Body of pancreas (tissue), 4 donors: ENCODE measurements at regions not wholly inside any gene's neighbourhood (a gene's known extent, or its start where the extent isn't known, plus 50 kb on each side); places are given as distances from the start of the nearest gene placed in this dataset.

Experiments used
- CTCF ChIP-seq, 7 experiments: fragments of 450-650 bp in 4 of 7; fragments of 200-600 bp in 3 of 7; sonication (generic) in 3 of 7; IDR thresholded peaks; one replicate each; pipeline ENCODE4 v1.5.1; 2016 to 2019; ENCODE audit warnings: antibody characterized with exemption in 7 of 7
- POLR2A ChIP-seq, 3 donors: fragments of 450-650 bp; IDR thresholded peaks; one replicate each; pipeline ENCODE4 v1.6.1; 2016; ENCODE audit warnings: antibody characterized with exemption in 3 of 3, mild to moderate bottlenecking in 2 of 3

- TF ChIP-seq CTCF (IDR thresholded peaks at IDR 0.05) (no peak), POLR2A (IDR thresholded peaks at IDR 0.05) (no peak)
Observed at GRCh38 chr9:20186231-20186630, 397.4 kb upstream of the SLC24A2 start.
